ENCODE measurements at regions not wholly inside any gene's neighbourhood (a gene's known extent, or its start where the extent isn't known, plus 50 kb on each side); places are given as distances from the start of the nearest gene placed in this dataset.
"Not testable (repeated sequence)": the region's sequence is repeated elsewhere in the genome, so short reads cannot be mapped to it uniquely, and the experiment has no call there.

DNA sequence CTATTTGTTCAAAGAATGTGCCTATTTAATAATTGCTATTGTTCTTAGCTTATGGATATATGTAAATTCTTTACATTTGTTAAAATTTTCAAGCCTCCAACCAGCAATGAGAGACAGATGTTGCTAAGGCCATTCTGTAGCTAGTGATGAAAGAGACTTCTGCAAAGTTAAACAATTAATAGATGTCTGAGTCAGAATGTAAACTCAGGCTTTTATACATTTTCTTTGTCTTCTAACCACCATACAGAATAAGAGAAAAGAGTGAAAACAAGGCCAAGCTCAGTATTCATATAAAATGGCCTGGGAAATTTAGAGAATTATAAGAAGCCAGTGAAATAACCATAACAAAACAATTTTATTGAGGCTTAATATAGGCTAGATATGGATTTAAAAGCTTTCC lies 1102.3 kb upstream of the SEL1L start:
- no peak for DNase-seq

DNA sequence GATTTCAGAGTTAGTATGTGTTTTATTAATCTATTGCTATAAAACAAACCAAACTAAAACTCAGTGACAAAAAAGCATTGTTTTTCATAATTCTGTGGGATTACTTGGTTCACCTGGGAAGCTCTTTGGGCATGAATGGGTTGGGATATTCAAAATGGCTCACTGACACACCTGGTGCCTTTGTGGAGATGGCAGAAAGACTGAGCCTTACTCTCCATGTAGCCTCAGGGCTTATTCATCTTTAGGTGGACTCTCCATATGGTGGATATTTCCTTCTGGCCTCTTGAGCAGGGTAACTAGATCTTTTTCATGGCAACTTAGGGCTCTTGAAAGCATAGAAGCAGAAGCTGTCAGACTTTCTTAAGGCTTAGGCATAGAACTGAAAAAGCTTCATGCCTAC lies 1102.8 kb upstream of the SEL1L start:
- no peak for DNase-seq

DNA sequence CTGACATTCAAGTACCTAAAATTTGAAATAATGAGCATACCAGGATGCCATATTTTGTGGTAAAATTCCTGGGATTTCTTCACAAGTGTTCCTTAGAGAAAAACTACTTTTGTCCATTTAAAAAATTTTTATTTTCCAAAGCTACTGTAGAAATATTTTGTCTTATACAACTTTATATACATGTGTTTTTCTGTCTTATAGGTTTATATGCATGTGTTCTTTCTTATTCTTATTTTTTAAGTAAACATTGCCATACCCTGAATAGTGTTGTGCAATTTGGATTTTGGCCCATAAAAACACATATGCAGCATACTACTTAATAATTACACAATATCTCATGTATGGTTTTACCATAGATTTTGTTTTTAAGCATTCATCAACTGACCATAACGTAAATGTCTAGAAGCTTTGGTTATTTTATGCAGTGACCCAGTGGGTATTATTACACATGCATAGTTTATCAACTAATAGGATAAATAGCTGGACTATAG lies 1107.4 kb upstream of the SEL1L start:
- DNase-seq = no peak

DNA sequence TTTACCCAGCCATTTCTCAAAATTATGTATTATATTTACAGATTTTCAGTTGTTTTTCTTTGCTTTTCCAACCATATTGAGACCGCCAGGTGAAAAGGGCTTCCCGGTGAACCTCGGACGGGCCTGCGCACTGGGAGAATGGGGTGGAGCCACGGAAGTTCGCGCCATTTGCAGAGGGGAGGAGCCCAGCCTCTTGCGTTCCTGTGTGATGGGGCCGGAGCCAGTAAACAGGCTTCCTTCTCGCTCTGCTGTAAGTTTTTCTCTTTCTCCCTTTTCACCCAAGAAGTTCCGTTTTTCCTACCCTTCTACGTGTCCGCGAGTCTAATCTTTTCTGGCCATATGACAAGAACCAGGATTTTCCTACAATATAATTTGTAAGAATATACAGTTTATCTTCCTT lies 1108.8 kb upstream of the SEL1L start:
- no peak for DNase-seq

DNA sequence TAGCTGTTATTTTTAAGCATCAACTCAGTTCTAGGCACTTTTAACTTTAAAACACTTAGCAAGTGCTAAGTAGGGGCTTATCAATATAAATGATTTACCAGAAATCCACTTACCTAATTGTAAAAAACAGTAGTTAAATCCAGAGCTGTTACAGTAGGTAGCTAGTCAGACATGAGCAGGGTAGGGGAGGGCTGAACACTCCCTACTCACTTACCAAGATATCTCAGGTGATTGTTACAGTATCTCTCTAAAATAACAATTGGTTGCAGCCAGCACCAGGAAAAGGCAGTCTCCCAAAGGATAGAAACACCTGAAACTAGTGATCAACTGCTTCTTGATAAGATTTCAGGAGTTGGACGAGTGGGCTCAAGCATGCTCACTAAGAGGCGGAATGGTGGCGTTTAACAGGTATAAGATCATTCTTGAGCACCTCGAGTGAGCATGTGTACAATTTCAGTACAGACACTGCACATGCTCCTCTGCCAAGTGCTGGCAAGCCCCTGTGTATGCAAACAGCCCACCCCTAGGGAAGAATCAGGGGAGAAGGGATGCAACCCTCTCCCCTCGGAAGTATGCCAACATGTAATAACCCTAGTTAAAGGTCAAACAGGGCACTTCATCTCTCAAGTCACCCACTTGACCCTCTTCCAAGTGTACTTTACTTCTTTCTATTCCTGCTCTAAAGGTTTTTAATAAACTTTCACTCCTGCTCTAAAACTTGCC lies 1113.6 kb upstream of the SEL1L start:
- DNase-seq = no peak

DNA sequence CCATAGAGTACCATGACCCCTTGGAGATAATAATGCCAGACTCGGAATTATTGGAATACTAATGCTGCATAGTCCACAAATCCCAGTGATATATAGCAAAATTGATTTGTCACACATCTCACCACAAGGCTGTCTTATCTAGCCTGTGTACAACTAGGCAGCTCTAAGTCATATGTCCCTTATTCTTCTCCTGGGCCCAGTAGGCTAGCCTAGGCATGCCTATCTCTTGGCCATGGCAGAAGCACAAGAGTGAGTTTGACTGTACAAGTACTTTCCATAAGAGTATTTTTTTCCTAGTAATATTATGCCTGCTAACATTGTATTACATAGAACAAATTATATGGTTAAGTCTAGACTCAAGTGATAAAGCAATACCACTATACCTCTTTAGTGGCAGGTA lies 1122.1 kb upstream of the SEL1L start:
- DNase-seq = no peak

DNA sequence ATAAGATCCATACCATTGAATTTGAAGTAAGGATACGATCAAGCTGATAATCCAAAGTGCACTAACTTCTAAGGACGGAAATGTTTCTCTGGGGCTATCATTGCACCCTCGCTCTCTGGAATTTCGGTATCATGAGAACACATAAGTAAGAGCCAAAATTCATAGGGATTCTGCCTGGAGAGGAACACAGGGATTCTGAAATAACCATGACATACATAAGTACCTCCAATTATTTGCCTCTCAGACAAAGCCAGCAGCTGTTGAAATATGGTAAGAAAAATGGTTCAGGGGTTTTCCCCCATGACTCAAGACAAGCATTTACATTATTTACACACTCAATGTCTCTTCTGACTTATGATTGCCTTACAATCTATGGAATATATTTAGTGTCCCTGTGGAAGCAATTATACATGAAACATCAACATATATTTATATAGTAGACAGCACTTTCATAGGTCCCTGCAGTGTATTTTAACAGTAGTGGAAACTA lies 1123.6 kb upstream of the SEL1L start:
- DNase-seq = no peak

DNA sequence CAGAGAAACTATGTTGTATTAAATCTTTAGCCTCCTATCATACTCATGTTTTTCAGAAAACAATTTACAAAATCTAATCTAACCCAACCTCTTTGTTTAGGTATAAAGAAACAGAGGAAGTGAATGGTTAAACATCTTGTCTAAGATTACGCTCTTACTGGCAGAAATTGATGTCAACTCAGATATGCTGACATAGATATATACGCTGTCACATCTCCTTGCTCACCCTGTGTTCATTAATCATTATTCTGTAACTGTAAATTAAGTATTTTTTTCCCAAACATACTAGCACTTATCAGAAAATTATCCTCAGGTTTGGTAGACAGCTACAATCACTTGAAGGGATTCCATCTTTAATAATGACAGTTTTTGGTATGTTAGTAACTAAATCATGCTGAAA lies 1127.6 kb upstream of the SEL1L start:
- no peak for DNase-seq

DNA sequence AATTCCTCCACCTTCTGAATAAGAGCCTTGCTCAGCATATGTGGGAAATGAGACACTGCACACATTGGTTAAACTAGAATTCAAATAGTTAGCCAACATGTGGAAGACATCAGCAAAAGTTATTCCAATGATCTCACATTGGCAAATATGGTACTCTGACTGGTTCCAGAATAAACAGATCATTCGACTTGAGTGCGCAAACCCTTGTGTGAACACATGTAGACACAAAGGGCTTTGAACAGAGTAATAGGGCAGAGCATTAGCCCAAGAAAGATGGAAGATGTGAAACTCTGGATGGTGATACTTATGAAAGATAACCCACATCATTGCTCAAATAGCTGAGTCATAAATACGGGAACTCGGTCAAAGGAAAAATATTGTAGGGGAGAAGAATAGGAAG lies 1133.4 kb upstream of the SEL1L start:
- no peak for DNase-seq

DNA sequence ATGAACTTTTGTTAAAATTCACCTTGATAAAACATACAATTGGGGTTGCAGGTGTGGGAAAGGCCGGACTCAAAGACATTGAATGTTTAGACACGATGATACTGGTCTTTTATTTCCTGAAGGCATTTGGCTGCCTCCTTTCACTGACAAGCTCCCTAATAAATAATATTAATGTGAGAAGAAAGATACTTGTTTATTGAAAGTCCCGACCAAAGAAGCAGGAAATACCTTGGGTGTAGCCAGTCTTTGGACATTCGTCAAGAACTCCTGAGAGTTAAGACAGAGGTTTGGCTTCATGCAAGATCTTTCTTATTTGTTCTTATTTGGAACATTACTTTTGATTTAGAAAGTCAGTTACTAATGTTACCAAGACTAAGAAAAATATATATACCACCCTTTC lies 1133.8 kb upstream of the SEL1L start:
- no peak for DNase-seq

DNA sequence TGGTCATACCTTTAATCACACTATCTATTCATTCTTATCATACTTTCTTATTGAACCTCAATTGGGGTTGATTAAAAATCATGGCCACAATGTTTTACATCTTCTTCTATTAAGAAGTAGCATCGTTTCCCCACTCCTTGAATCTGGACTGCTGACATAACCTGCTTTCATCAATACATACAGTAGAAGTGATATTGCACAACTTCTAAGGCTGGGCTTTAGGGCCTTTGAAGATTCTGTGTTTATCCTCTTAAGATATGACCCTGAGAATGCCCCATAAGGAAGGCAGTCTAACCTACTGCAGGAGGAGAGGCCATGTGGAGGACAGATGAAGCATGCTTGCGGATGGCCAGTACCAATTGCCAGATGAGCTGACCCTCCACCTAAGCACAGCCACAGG lies 1142.8 kb upstream of the SEL1L start:
- DNase-seq = no peak

DNA sequence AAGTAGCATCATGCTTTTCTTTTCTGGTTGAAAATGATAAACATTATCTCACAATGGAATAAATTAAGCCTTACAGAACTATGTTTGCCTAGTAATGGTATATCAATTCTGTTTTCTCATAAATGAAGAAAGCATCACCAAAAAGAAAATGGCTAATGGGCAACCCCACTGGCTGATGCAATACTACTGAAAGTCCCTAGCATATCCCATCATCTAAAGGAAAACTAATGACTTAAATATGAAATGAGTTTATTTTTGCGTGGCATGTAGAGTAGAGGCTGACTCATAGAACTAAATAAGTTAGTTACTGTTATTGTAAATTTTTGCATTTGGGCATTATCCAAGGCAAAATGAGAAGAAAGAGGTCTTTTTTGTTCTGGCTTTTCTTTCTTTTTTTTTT lies 1156.3 kb upstream of the SEL1L start:
- DNase-seq = no peak

DNA sequence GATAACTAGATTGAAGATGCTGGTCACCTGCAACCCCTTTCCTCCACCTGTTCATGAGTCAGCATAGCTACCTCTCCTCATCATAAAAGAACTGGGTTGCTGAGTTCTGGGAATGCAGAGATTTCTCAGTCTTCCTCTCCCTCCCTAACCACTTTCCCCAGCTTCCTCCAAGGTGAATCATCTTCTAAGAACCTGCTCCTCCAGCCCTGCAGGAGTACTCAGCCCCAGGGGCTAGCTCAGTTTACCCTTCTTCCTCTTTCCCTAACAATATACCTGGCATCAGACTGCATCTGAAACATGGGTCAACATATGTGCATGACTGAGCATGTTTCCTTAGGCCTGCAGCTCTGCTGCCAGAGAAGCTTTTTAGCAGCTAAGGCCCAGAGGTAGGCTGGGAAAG lies 1157.5 kb upstream of the SEL1L start:
- DNase-seq = not testable (repeated sequence)

DNA sequence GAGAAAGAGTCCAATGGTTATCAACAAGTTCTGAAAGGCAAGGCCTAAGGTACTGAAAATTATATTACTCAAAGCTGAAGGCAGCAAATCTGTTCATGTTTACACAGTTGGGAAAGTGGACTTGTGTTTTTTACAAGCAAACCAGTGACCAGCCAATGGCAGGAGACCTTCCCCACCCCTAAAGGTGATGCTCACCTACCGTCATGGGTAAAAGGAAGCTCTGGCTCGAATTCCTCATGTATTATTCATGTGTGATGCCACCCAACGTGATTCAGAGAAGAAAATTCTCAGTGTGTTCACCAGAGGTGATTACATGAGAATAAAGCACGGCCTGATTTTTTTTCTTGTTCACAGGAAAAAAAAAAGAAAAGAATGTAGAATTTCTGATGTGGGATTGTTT lies 1161.2 kb upstream of the SEL1L start:
- no peak for DNase-seq

DNA sequence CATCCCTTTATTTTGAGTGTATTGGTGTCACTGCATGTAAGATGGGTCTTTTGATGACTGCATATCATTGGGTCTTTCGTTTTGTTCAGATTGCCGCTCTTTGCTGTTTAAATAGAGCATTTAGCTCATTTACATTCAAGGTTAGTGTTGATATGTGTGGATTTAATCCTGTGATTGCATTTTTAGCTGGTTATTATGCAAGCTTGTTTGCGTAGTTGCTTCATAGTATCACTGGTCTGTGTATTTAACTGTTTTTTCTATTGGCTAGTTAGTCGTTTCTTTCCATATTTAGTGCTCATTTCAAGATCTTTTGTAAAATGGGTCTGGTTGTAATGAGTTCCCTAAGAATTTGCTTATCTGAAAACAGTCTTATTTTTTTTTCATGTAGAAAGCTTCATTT lies 1170.6 kb upstream of the SEL1L start:
- DNase-seq = no peak

DNA sequence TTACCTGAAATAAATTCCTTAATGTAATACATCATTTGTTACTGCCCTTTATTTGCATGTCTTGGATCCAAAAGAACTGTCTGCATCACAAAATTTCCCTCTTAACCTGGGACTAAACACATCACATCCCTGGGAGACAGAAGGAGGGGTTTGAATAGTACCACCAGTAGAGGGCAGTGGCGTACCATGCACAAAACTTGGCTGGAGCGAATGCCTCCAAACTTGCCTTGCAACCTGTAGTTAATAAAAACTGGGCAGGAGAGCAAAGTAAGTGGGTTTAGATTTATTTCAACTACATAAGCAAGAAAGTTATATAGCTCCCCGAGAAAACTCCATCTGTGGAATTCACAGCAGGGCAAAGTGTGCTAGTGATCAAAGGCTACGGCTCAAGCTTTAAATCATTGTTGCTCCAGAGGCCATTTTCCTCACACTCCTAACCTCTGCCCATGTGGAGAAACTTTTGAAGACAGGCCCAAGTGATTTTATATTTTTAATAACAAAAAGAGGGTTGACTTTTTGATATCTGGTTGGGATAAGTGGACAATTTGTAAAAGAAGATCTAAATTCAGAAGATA lies 1176.7 kb upstream of the SEL1L start:
- peak in 1 of 2 donors; percentile 12 for DNase-seq

DNA sequence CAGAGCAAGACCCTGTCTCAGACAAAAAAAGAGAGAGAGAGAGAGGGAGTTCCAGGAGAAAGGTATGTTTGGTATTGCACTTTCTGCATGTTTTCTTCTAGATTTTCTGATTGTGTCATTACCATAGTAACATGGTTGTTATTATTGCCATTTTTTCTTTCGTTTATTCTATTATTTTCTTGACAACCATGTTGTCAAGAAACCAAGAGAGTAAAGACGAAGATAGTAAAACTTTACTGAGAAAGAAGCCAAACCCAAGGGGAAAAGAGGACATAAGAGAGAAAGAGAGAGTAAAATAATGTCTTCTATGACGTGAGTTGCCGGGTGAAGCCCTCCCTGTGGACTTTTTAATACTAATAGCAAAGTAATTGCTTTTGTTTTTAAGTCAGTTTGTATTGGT lies 1186.0 kb upstream of the SEL1L start:
- no peak for DNase-seq

DNA sequence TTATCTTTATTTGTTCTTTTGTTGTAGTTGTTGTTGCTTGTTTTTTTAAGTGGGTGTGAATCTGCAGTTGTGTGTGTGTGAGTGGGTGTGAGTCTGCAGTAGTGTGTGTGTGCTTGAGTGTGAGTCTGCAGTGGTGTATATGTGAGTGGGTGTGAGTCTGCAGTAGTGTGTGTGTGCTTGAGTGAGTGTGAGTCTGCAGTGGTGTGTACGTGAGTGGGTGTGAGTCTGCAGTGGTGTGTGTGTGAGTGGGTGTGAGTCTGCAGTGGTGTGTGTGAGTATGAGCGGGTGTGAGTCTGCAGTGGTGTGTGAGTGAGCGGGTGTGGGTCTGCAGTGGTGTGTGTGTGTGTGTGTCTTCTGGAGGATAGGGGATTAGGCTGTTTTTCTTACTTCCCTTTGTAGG lies 1186.8 kb upstream of the SEL1L start:
- DNase-seq = no peak

DNA sequence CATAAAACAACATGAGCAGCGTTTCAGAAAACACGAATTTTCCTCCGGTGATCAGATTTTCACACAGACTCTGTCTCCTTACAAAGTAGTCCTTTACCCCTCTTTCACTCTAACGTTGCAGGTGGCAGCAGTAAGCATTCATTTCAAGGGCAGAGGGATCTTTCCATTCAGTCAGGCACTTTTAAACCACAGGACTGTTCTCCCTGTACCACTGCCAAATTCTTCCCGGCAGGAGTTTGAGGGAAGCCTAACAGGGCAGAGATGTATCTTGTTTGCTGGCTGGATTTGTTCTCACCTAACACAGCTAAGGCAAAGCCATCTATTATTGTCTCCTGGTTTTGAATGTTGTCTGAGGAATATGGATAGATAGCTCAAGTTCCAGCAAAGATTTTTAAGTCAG lies 1187.3 kb upstream of the SEL1L start:
- DNase-seq = no peak

DNA sequence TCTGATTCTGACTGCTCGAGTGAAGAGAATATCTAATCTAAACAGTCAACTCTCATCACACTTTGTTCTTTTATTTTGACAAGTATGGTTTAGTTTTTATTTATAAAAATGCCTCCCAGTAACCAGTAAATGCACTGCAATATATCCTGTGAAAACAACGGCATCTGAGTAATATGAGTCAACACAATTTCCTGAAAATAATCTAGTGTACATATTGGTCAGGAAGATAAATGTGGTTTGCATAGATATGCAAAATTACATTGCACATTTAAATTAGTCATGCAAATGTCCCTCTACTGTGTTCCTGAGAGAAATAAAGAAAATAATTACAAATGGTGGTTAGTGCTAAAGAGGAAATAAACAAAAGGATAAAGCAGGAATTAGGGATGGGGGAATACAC lies 1190.7 kb upstream of the SEL1L start:
- no peak for DNase-seq

DNA sequence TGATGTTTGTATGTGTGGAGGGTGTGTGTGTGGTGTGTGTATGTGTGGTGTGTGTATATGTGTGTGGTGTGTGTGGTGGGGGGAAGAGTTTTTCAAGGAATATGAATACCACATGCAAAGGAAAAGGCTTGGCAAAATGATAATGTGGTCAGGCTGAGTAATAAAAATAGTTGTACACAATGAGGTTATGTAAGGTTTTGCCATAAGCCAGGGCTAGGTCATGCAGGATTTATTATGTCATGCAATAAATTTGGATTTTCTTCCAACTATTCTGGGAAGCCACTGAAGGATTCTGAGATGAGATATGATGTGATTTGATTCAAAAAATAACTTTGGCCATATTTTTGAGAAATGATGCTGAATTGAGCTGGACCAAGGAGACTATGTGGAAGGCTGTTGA lies 1191.6 kb upstream of the SEL1L start:
- DNase-seq = no peak

DNA sequence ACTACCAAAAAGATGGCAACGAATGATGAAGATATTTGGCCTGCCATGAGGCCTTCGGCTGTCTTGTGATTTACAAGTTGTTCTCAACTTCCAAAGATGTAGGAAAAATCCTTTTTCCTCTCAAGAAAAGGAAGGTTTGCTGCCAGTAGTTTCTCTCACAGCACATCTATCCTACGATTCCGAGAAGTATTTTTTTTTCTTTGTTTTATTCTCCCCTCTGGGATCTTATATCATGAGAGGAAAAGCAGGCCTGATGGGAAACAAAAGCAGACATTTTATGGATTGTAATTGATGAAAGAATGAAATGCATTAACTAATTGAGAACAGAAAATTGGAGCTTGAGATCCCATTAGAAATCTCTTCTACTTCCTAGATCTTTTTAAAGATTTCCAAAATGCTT lies 1197.9 kb upstream of the SEL1L start:
- DNase-seq = no peak

DNA sequence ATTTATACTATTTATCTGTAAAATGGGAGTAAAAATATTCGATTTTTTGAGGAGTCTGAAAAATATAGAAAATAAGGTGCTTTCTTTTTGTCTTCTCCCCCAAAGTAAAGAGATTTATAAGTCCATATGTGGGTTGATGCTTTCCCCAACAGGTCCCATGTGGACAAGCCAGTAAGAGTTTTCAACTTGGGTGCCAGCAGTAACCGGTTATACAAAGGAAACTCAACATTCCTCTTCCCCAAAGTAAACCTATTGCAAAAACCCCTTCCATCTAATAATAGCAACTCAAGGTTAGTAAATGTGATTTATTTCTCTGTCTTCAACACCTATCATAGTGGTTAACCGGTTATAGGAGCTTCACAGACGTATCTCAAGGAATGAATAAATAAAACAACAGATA lies 1206.9 kb upstream of the SEL1L start:
- DNase-seq = no peak

DNA sequence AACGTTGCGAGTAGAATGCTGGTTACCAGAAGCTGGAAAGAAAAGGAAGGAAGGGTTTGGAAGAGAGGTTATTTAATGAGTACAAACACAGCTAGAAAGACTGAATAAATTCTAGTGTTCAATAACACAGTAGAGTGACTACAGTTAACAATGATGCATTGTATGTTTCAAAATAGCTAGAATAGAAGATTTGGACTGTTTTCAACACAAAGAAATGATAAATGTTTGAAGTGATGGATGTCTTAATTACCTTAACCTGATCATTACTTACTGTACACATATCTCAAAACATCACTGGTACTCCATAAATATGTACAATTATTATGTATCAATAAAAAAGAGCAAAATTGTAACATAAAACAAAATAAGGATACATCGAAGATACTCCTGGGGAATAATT lies 1221.8 kb upstream of the SEL1L start:
- DNase-seq = no peak

DNA sequence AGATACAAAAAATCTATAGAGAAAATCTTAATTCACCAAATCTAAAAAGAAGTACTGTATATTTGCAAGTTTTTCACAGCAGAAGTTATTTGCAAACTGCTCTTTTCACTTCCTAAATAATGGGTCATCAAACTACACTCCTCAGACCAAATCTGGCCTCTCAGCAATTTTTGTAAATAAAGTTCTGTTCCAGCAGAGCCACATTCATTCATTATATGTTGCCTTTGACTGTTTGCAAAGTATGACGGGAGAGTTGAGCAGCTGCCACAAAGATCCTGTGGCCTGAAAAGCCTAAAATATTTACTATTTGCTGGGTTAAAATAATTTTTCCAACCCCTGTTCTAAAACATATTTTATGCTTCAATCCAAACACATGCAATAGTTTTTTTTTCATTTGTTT lies 1222.3 kb upstream of the SEL1L start:
- DNase-seq = no peak
